Liver (tissue), 3 donors: ENCODE measurements at regions not wholly inside any gene's neighbourhood (a gene's known extent, or its start where the extent isn't known, plus 50 kb on each side); places are given as distances from the start of the nearest gene placed in this dataset.

Experiments used
- HNF4G ChIP-seq: IDR thresholded peaks from 2 replicates; pipeline ENCODE4 v1.6.1; 2016; ENCODE audit warnings: antibody characterized with exemption
- JUND ChIP-seq, 2 donors: IDR thresholded peaks; 2 replicates each; pipeline ENCODE4 v1.6.1; 2016; ENCODE audit warnings: antibody characterized with exemption in 2 of 2
- MAX ChIP-seq: IDR thresholded peaks from 2 replicates; pipeline ENCODE4 v1.6.1; 2016; ENCODE audit warnings: antibody characterized with exemption
- RAD21 ChIP-seq, 2 donors: IDR thresholded peaks; 2 replicates each; pipeline ENCODE4 v1.6.1; 2016; ENCODE audit warnings: antibody characterized with exemption in 2 of 2, mild to moderate bottlenecking in 2 of 2
- SP1 ChIP-seq: IDR thresholded peaks from 2 replicates; pipeline ENCODE4 v1.6.1; 2018; ENCODE audit warnings: antibody characterized with exemption, mild to moderate bottlenecking
- TAF1 ChIP-seq: conservative IDR thresholded peaks from 2 replicates; pipeline ENCODE4 v1.6.1; 2016; ENCODE audit warnings: antibody characterized with exemption, mild to moderate bottlenecking
- YY1 ChIP-seq: IDR thresholded peaks from 2 replicates; pipeline ENCODE4 v1.6.1; 2016; ENCODE audit warnings: antibody characterized with exemption, mild to moderate bottlenecking
- TF ChIP-seq, protein P1 (sequence below): IDR thresholded peaks from 2 replicates; pipeline ENCODE4 v1.6.1; 2016; ENCODE audit warnings: antibody characterized with exemption
- TF ChIP-seq, protein P2 (sequence below): fragments of 150-350 bp; IDR thresholded peaks from 2 replicates; pipeline ENCODE4 v1.5.1; 2017; ENCODE audit warnings: improper control_type of control experiment, low read depth, low read length; ENCODE audit not compliant: missing input control
- donor health status: healthy.
- donor health status: healthy.

- TF ChIP-seq, protein P1, sequence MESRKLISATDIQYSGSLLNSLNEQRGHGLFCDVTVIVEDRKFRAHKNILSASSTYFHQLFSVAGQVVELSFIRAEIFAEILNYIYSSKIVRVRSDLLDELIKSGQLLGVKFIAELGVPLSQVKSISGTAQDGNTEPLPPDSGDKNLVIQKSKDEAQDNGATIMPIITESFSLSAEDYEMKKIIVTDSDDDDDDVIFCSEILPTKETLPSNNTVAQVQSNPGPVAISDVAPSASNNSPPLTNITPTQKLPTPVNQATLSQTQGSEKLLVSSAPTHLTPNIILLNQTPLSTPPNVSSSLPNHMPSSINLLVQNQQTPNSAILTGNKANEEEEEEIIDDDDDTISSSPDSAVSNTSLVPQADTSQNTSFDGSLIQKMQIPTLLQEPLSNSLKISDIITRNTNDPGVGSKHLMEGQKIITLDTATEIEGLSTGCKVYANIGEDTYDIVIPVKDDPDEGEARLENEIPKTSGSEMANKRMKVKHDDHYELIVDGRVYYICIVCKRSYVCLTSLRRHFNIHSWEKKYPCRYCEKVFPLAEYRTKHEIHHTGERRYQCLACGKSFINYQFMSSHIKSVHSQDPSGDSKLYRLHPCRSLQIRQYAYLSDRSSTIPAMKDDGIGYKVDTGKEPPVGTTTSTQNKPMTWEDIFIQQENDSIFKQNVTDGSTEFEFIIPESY: no peak
- no peak for TF ChIP-seq TAF1
- TF ChIP-seq, protein P2, sequence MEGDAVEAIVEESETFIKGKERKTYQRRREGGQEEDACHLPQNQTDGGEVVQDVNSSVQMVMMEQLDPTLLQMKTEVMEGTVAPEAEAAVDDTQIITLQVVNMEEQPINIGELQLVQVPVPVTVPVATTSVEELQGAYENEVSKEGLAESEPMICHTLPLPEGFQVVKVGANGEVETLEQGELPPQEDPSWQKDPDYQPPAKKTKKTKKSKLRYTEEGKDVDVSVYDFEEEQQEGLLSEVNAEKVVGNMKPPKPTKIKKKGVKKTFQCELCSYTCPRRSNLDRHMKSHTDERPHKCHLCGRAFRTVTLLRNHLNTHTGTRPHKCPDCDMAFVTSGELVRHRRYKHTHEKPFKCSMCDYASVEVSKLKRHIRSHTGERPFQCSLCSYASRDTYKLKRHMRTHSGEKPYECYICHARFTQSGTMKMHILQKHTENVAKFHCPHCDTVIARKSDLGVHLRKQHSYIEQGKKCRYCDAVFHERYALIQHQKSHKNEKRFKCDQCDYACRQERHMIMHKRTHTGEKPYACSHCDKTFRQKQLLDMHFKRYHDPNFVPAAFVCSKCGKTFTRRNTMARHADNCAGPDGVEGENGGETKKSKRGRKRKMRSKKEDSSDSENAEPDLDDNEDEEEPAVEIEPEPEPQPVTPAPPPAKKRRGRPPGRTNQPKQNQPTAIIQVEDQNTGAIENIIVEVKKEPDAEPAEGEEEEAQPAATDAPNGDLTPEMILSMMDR: no peak
- no peak for TF ChIP-seq YY1
- no peak for TF ChIP-seq HNF4G
- TF ChIP-seq MAX: no peak
- TF ChIP-seq JUND (IDR thresholded peaks at IDR 0.05): no peak
- TF ChIP-seq SP1: no peak
- TF ChIP-seq RAD21 (IDR thresholded peaks at IDR 0.05): no peak
Measured at GRCh38 chr20:56690531-56691175, 61.5 kb downstream of the TFAP2C start.
